Suprapubic skin (tissue), 4 donors: ENCODE measurements at regions not wholly inside any gene's neighbourhood (a gene's known extent, or its start where the extent isn't known, plus 50 kb on each side); places are given as distances from the start of the nearest gene placed in this dataset.

ENCODE experiments used
- DNase-seq, 2 donors: peaks; one replicate each; pipeline ENCODE4 v3.0.0-alpha.2; 2019; ENCODE audit warnings: low spot score in 2 of 2
- H3K27ac ChIP-seq: fragments of 200-600 bp; sonication (generic); one replicate; pipeline ENCODE4 v1.5.1; 2019
- H3K27me3 ChIP-seq: fragments of 200-600 bp; sonication (generic); one replicate; pipeline ENCODE4 v1.5.1; 2019
- H3K36me3 ChIP-seq: fragments of 200-600 bp; sonication (generic); one replicate; pipeline ENCODE4 v1.5.1; 2019
- H3K4me1 ChIP-seq: fragments of 200-600 bp; sonication (generic); one replicate; pipeline ENCODE4 v1.5.1; 2019
- H3K4me3 ChIP-seq: fragments of 200-600 bp; sonication (generic); one replicate; pipeline ENCODE4 v1.5.1; 2019; ENCODE audit warnings: mild to moderate bottlenecking
- H3K9me3 ChIP-seq: fragments of 200-600 bp; sonication (generic); one replicate; pipeline ENCODE4 v1.5.1; 2019
- EP300 ChIP-seq: sonication (generic); formaldehyde crosslinking; IDR thresholded peaks from one replicate; pipeline ENCODE4 v1.6.1; 2017; ENCODE audit warnings: antibody characterized with exemption
- POLR2A ChIP-seq, 2 donors: fragments of 450-650 bp; IDR thresholded peaks; one replicate each; pipeline ENCODE4 v1.6.1; 2017; ENCODE audit warnings: antibody characterized with exemption in 2 of 2, mild to moderate bottlenecking in 2 of 2, moderate library complexity in 2 of 2
- POLR2AphosphoS5 ChIP-seq, 3 donors: sonication (generic); formaldehyde crosslinking; IDR thresholded peaks; one replicate each; pipeline ENCODE4 v1.6.1; 2017; ENCODE audit warnings: antibody characterized with exemption in 3 of 3
- WGBS: methylation state at CpG from one replicate; pipeline ENCODE4 v1.1.5; 2018; 5-methylcytosine and 5-hydroxymethylcytosine counted together
- TF ChIP-seq, protein P1 (sequence below), 2 donors: fragments of 200-600 bp in 1 of 2; fragments of 450-650 bp in 1 of 2; sonication (generic) in 1 of 2; IDR thresholded peaks; one replicate each; pipeline ENCODE4 v1.5.1; 2016 to 2019; ENCODE audit warnings: antibody characterized with exemption in 2 of 2, mild to moderate bottlenecking in 1 of 2, moderate library complexity in 1 of 2

DNA sequence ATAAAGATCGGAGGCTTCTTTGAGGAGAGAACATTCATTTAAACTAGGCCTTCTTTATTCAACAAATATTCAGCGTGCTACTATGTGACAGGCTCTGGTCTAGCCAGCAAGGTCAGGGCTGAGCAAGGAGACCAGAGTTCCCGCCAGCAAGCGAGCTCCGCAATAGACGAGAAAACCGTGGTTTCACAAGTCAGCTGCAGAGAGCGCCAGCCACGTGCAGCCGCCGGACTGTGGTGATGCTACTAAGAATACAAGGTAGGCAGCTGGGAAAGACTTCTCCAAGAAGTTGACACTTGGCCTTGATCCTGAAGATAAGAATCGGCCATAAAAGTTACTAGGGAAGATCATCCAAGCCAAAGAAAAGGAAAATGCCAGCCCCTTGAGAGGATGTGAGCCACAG is 533.7 kb upstream of the SALL3 start:
- H3K27me3 ChIP-seq: no peaks in the 10 kb centered on the region
- H3K9me3 ChIP-seq: no peaks in the 10 kb centered on the region
- DNase-seq: no peak
- no peak overlapping the region for H3K4me3 ChIP-seq
- H3K36me3 ChIP-seq: no peaks in the 10 kb centered on the region
- 85% methylated on average over 12 of the region's 12 CpGs for WGBS
- no peaks in the 10 kb centered on the region for H3K4me1 ChIP-seq
- TF ChIP-seq EP300 (no peak), POLR2A (IDR thresholded peaks at IDR 0.05) (no peak), POLR2AphosphoS5 (IDR thresholded peaks at IDR 0.05) (no peak)
- TF ChIP-seq, protein P1, sequence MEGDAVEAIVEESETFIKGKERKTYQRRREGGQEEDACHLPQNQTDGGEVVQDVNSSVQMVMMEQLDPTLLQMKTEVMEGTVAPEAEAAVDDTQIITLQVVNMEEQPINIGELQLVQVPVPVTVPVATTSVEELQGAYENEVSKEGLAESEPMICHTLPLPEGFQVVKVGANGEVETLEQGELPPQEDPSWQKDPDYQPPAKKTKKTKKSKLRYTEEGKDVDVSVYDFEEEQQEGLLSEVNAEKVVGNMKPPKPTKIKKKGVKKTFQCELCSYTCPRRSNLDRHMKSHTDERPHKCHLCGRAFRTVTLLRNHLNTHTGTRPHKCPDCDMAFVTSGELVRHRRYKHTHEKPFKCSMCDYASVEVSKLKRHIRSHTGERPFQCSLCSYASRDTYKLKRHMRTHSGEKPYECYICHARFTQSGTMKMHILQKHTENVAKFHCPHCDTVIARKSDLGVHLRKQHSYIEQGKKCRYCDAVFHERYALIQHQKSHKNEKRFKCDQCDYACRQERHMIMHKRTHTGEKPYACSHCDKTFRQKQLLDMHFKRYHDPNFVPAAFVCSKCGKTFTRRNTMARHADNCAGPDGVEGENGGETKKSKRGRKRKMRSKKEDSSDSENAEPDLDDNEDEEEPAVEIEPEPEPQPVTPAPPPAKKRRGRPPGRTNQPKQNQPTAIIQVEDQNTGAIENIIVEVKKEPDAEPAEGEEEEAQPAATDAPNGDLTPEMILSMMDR (IDR thresholded peaks at IDR 0.05): no peak
- H3K27ac ChIP-seq: no peak overlapping the region

DNA sequence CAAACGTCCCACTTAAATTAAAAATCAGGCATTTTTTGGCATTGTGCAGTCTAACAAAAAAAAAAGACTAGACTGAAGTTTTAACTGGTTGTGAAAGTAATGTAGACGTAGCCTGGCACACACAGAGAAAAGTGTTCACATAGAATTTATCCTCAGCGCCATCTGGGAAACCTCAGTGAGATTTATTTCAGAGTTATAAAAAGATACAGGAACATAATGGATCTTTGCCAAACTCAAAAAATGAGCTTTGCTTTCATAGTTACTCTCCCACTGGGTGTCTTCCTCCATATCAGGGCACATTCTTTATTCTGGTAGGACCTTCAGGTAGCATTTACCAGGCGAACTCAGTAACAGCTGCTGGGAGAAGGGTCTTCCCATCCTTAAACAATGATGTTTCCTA is 532.4 kb upstream of the SALL3 start:
- no peak for TF ChIP-seq POLR2A (IDR thresholded peaks at IDR 0.05)
- Histone ChIP-seq H3K4me1 (no peaks in the 10 kb centered on the region), H3K4me3 (no peak overlapping the region), H3K27ac (no peak overlapping the region), H3K9me3 (no peaks in the 10 kb centered on the region), H3K27me3 (no peaks in the 10 kb centered on the region), H3K36me3 (no peaks in the 10 kb centered on the region)
- no peak for DNase-seq
- 34% methylated on average over 4 of the region's 4 CpGs for WGBS

DNA sequence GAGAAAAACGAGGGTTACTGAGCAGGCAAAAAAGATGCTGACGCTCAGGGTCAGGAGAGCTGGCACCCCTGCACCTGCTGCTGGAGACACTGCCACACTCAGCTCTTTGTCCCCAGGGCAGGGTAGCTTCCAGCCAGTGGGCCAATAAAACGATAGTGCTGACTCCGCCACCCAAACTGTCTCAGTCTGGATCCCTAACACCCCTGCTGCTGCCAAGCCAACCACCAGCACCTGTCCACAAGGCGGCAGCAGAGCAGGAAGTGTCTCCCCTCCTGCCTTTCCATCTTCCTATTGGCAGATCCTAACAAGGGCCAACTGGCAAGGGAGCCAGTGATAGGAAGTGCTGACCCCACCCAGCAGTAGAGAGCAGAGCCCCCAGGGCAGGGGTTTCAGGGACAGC is 531.5 kb upstream of the SALL3 start:
- TF ChIP-seq, protein P1 (IDR thresholded peaks at IDR 0.05): no peak
- no peak for TF ChIP-seq EP300
- TF ChIP-seq POLR2A (IDR thresholded peaks at IDR 0.05): no peak
- no peak for TF ChIP-seq POLR2AphosphoS5 (IDR thresholded peaks at IDR 0.05)
- H3K9me3 ChIP-seq: no peaks in the 10 kb centered on the region
- 61% methylated on average over 5 of the region's 5 CpGs for WGBS
- DNase-seq: no peak
- H3K27me3 ChIP-seq: no peaks in the 10 kb centered on the region
- H3K36me3 ChIP-seq: no peaks in the 10 kb centered on the region
- H3K27ac ChIP-seq: no peak overlapping the region
- no peaks in the 10 kb centered on the region for H3K4me1 ChIP-seq
- no peak overlapping the region for H3K4me3 ChIP-seq

DNA sequence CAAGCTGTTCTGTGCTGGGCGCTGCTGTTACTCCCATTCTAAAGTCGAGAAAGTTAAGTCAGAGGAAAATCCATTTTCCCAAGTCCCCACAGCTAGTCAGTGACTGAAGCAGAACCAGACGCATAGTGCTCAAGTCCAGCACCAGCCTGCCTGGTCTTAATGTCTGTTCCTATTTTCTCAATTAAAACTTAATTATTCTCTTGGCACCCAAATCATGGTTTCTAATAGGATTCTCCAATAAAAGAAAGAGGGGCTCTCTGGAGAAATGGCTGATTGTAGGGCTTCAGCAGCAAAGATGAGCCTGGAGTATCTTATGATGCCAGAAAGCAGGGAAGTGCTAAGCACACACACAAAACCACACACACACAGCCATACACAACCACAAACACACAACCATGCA is 531.0 kb upstream of the SALL3 start:
- Histone ChIP-seq H3K27me3 (no peaks in the 10 kb centered on the region), H3K9me3 (no peaks in the 10 kb centered on the region), H3K4me1 (no peaks in the 10 kb centered on the region), H3K36me3 (no peaks in the 10 kb centered on the region), H3K27ac (no peak overlapping the region), H3K4me3 (no peak overlapping the region)
- no peak for TF ChIP-seq POLR2A (IDR thresholded peaks at IDR 0.05)
- no peak for TF ChIP-seq EP300
- TF ChIP-seq POLR2AphosphoS5 (IDR thresholded peaks at IDR 0.05): no peak
- TF ChIP-seq, protein P1 (IDR thresholded peaks at IDR 0.05): no peak
- no peak for DNase-seq
- WGBS: 89% methylated on average over 3 of the region's 3 CpGs

DNA sequence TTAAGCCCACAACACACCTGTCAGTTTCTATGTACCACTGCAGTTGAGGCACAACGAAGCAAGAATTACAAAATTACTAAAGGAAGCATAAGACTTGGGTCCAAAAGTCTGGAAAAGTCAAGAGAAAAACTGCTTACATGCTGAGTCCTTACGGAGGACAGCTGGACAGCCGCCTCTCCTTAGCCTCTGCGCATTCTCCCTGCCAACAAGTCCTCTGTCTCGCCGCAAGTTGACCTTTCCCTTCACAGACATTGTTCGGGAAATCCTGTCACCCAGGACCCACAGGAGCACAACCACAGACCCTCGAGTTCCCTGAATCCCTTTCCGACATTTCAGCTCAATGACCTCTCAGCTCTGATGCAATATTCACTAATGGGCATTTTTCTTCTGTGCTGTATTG is 525.4 kb upstream of the SALL3 start:
- Histone ChIP-seq H3K27me3 (no peaks in the 10 kb centered on the region), H3K27ac (no peak overlapping the region), H3K4me3 (no peak overlapping the region), H3K9me3 (no peaks in the 10 kb centered on the region), H3K36me3 (no peaks in the 10 kb centered on the region), H3K4me1 (no peaks in the 10 kb centered on the region)
- WGBS: 66% methylated on average over 9 of the region's 9 CpGs
- DNase-seq: no peak
- TF ChIP-seq EP300 (no peak), POLR2A (IDR thresholded peaks at IDR 0.05) (no peak), POLR2AphosphoS5 (IDR thresholded peaks at IDR 0.05) (no peak)
- TF ChIP-seq, protein P1 (IDR thresholded peaks at IDR 0.05): no peak

DNA sequence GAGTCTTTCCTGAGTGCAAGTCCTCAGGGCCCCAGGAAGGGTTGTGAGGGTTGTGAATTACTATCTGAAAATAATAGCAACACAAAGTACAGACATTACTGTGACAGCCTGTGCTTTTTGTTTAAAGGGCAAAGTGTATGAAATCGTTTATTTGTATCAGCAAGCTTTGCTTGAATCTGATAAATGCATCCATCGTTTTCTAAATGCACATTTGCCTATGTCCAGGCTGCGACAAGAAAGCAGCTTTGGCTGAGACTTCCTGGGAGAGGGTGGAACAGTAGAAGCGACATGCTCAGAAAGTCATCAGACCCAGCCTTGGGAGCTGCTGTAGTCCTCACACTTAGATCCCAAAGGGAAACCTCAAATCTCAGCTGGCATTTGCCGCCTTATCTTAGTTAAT is 524.2 kb upstream of the SALL3 start:
- TF ChIP-seq POLR2AphosphoS5 (IDR thresholded peaks at IDR 0.05): no peak
- no peak for TF ChIP-seq EP300
- TF ChIP-seq, protein P1 (IDR thresholded peaks at IDR 0.05): no peak
- Histone ChIP-seq H3K36me3 (no peaks in the 10 kb centered on the region), H3K4me3 (no peak overlapping the region), H3K27ac (no peak overlapping the region), H3K27me3 (no peaks in the 10 kb centered on the region), H3K9me3 (no peaks in the 10 kb centered on the region), H3K4me1 (no peaks in the 10 kb centered on the region)
- 88% methylated on average over 5 of the region's 5 CpGs for WGBS
- DNase-seq: no peak
